Mesenchymal stem cell (in vitro differentiated cells and primary cell): ENCODE measurements at regions not wholly inside any gene's neighbourhood (a gene's known extent, or its start where the extent isn't known, plus 50 kb on each side); places are given as distances from the start of the nearest gene placed in this dataset.
A peak's percentile ranks its signal among the peaks of the same experiment; 100 is the strongest.

Experiments
- DNase-seq: peaks from one replicate; pipeline ENCODE4 v3.0.0-alpha.2; 2013
- H2AFZ ChIP-seq: one replicate; pipeline ENCODE4 v1.6.1; 2013; ENCODE audit warnings: low read depth, mild to moderate bottlenecking, control low read depth, inconsistent platforms, low read length, moderate library complexity
- H2AK5ac ChIP-seq: 2 replicates; pipeline ENCODE4 v1.6.1; 2013; ENCODE audit warnings: low read length, moderate library complexity, mild to moderate bottlenecking, inconsistent platforms; ENCODE audit not compliant: severe bottlenecking
- H2BK120ac ChIP-seq: one replicate; pipeline ENCODE4 v1.6.1; 2013; ENCODE audit warnings: low read depth, mild to moderate bottlenecking, inconsistent platforms, low read length, moderate library complexity
- H2BK12ac ChIP-seq, 2 experiments: one replicate each; pipeline ENCODE4 v1.6.1; 2013; ENCODE audit warnings: inconsistent platforms in 2 of 2, low read length in 2 of 2, mild to moderate bottlenecking in 2 of 2, moderate library complexity in 2 of 2, control low read depth in 1 of 2
- H2BK15ac ChIP-seq: one replicate; pipeline ENCODE4 v1.6.1; 2013; ENCODE audit warnings: mild to moderate bottlenecking, low read depth, inconsistent platforms; ENCODE audit not compliant: poor library complexity, severe bottlenecking
- H2BK5ac ChIP-seq: 2 replicates; pipeline ENCODE4 v1.6.1; 2013; ENCODE audit warnings: low read depth, mild to moderate bottlenecking, low read length, control low read depth, inconsistent platforms; ENCODE audit not compliant: poor library complexity, severe bottlenecking
- H3K14ac ChIP-seq, 2 experiments: one replicate each; pipeline ENCODE4 v1.6.1; 2013; ENCODE audit warnings: inconsistent platforms in 2 of 2, low read length in 2 of 2, control low read depth in 1 of 2, mild to moderate bottlenecking in 1 of 2, moderate library complexity in 1 of 2
- H3K18ac ChIP-seq, 2 experiments: one replicate each; pipeline ENCODE4 v1.6.1; 2013; ENCODE audit warnings: inconsistent platforms in 2 of 2, low read length in 2 of 2, control low read depth in 1 of 2, low read depth in 1 of 2, mild to moderate bottlenecking in 1 of 2
- H3K23ac ChIP-seq, 2 experiments: one replicate each; pipeline ENCODE4 v1.6.1; 2013; ENCODE audit warnings: inconsistent platforms in 2 of 2, low read length in 2 of 2, mild to moderate bottlenecking in 2 of 2, moderate library complexity in 2 of 2, control low read depth in 1 of 2
- H3K27ac ChIP-seq: 2 replicates; pipeline ENCODE4 v1.5.1; 2013; ENCODE audit warnings: mild to moderate bottlenecking, moderate library complexity, low read length, control low read depth, inconsistent platforms; ENCODE audit not compliant: poor library complexity, severe bottlenecking
- H3K27me3 ChIP-seq, 2 experiments: 2 replicates each; pipeline versions ENCODE4 v1.6.1 to v1.7.0; 2013; ENCODE audit warnings: low read length in 2 of 2, mild to moderate bottlenecking in 2 of 2, moderate library complexity in 2 of 2, control low read depth in 1 of 2, inconsistent platforms in 1 of 2; ENCODE audit not compliant: control insufficient read depth in 1 of 2, insufficient read depth in 1 of 2
- H3K36me3 ChIP-seq, 2 experiments: 2 replicates each; pipeline versions ENCODE4 v1.6.1 to v1.7.0; 2013; ENCODE audit warnings: low read length in 2 of 2, control low read depth in 1 of 2, inconsistent platforms in 1 of 2, low read depth in 1 of 2, mild to moderate bottlenecking in 1 of 2; ENCODE audit not compliant: insufficient read depth in 2 of 2, control insufficient read depth in 1 of 2
- H3K4ac ChIP-seq, 2 experiments: one replicate each; pipeline ENCODE4 v1.6.1; 2013; ENCODE audit warnings: inconsistent platforms in 2 of 2, low read length in 2 of 2, mild to moderate bottlenecking in 2 of 2, moderate library complexity in 2 of 2, control low read depth in 1 of 2, low read depth in 1 of 2
- H3K4me1 ChIP-seq: 2 replicates; pipeline ENCODE4 v1.6.1; 2013; ENCODE audit warnings: low read depth, low read length, control low read depth; ENCODE audit not compliant: control insufficient read depth, insufficient read depth
- H3K4me2 ChIP-seq: 2 replicates; pipeline ENCODE4 v1.6.1; 2013; ENCODE audit warnings: low read length, mild to moderate bottlenecking, inconsistent platforms; ENCODE audit not compliant: poor library complexity, severe bottlenecking
- H3K4me3 ChIP-seq, 2 experiments: 2 replicates each; pipeline versions ENCODE4 v1.5.1 to v1.7.0; 2013; ENCODE audit warnings: low read length in 2 of 2, mild to moderate bottlenecking in 2 of 2, control low read depth in 1 of 2, low read depth in 1 of 2; ENCODE audit not compliant: insufficient read depth in 1 of 2
- H3K79me1 ChIP-seq: replicated peaks from 2 replicates; pipeline ENCODE4 v1.6.1; 2013; ENCODE audit warnings: mild to moderate bottlenecking, control low read depth, low read length, inconsistent platforms; ENCODE audit not compliant: poor library complexity, severe bottlenecking
- H3K9ac ChIP-seq: 2 replicates; pipeline ENCODE4 v1.7.0; 2013; ENCODE audit warnings: mild to moderate bottlenecking, low read length, moderate library complexity
- H3K9me3 ChIP-seq: 2 replicates; pipeline ENCODE4 v1.7.0; 2013; ENCODE audit warnings: mild to moderate bottlenecking, low read length; ENCODE audit not compliant: control insufficient read depth
- H4K8ac ChIP-seq: one replicate; pipeline ENCODE4 v1.6.1; 2013; ENCODE audit warnings: inconsistent platforms, mild to moderate bottlenecking, low read length, moderate library complexity
- H4K91ac ChIP-seq: one replicate; pipeline ENCODE4 v1.6.1; 2013; ENCODE audit warnings: mild to moderate bottlenecking, low read length, inconsistent platforms
- WGBS: methylation state at CpG from one replicate; pipeline ENCODE4 v1.1.7; 2013; ENCODE audit warnings: mixed read lengths; 5-methylcytosine and 5-hydroxymethylcytosine counted together

GRCh38 chr15:62972814-62973213 lies 69.7 kb upstream of the TPM1 start:
- H3K27ac ChIP-seq: no peak overlapping the region
- 62% methylated on average over 5 of the region's 5 CpGs for WGBS
- peaks cover 10% of the 10 kb centered on the region for H3K4me1 ChIP-seq

DNA sequence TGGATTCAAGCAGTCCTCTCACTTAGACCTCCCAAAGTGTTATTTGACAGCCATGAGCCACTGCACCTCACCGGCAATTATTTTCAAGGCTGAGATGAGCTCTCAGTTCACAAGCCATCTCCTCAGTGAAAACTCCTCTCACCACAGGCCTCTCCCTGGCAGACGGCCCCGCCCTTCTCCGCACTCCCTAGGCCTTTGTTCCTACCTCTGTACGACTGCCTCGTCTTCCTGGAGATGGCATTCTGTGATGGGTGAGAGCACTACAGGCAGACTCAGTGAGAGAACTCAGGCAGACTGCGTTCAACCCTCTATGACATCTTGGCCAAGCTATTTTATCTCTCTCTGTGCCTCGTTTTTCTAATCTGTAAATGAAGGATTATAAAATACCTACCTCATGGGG lies 67.0 kb upstream of the TPM1 start:
- no peak overlapping the region for H3K4me3 ChIP-seq
- H3K4me2 ChIP-seq: no peak overlapping the region
- peak overlapping the region in 1 of 2 experiments; percentile 12 for H2BK12ac ChIP-seq
- H2BK120ac ChIP-seq: no peak overlapping the region
- no peaks in the 10 kb centered on the region for H3K27me3 ChIP-seq
- H3K18ac ChIP-seq: peak overlapping the region in 1 of 2 experiments; percentile 13
- DNase-seq: no peak
- peaks cover 23% of the 10 kb centered on the region for H3K4me1 ChIP-seq
- no peak overlapping the region for H4K91ac ChIP-seq
- peak overlapping the region; percentile 51 for H3K27ac ChIP-seq
- H3K79me1 ChIP-seq: peaks cover 3% of the 10 kb centered on the region
- H2AFZ ChIP-seq: no peak overlapping the region
- H4K8ac ChIP-seq: no peak overlapping the region
- H3K9ac ChIP-seq: no peak overlapping the region
- H2BK5ac ChIP-seq: no peak overlapping the region
- WGBS: 48% methylated on average over 7 of the region's 8 CpGs
- no peak overlapping the region for H2BK15ac ChIP-seq
- H3K23ac ChIP-seq: no peak overlapping the region
- H2AK5ac ChIP-seq: peak overlapping the region; percentile 94
- H3K4ac ChIP-seq: no peak overlapping the region
- no peaks in the 10 kb centered on the region for H3K36me3 ChIP-seq
- no peak overlapping the region for H3K14ac ChIP-seq
- H3K9me3 ChIP-seq: no peaks in the 10 kb centered on the region

More at GRCh38 chr15:62972814-62973213, 69.7 kb upstream of the TPM1 start:
- no peak overlapping the region for H3K9ac ChIP-seq
- no peak overlapping the region for H2BK15ac ChIP-seq
- no peak overlapping the region for H3K14ac ChIP-seq
- no peak overlapping the region for H2BK5ac ChIP-seq
- H2AFZ ChIP-seq: no peak overlapping the region
- no peak overlapping the region for H2BK120ac ChIP-seq
- no peaks in the 10 kb centered on the region for H3K9me3 ChIP-seq
- H3K4me3 ChIP-seq: no peak overlapping the region
- no peak overlapping the region for H3K4me2 ChIP-seq
- H4K8ac ChIP-seq: no peak overlapping the region
- peak; percentile 29 for DNase-seq
- H2BK12ac ChIP-seq: no peak overlapping the region
- no peak overlapping the region for H3K18ac ChIP-seq
- H3K27me3 ChIP-seq: no peaks in the 10 kb centered on the region
- peaks cover 2% of the 10 kb centered on the region for H3K79me1 ChIP-seq
- H4K91ac ChIP-seq: no peak overlapping the region
- no peaks in the 10 kb centered on the region for H3K36me3 ChIP-seq
- no peak overlapping the region for H3K4ac ChIP-seq
- no peak overlapping the region for H3K23ac ChIP-seq
- no peak overlapping the region for H2AK5ac ChIP-seq

DNA sequence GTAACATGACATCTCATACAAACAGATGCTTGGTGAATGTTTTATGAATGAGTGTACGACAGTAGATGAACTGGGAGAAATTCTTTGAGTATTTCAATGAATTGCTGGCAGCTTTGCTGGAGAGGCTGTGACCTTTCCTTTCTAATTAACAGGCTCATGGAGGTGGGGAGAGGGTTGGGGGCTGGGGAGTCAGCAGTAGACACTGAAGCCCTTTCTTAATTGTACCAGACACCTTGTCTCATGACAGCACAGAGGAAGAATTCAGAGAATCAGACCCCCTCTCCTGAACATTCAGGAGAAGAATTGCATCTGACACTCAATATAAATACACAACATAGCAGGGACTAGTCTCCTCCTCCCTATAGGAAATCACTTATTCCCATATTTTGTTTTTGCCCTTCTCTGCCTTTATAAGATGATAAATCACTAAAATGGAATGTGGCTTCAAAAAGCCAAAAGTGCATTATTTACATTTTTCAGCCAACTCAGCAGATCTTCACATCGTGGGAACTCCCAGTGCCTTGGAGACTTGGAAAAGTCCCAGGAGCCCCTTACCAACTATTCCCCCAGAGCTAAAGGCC lies 66.2 kb upstream of the TPM1 start:
- WGBS: 1% methylated on average over 2 of the region's 2 CpGs

DNA sequence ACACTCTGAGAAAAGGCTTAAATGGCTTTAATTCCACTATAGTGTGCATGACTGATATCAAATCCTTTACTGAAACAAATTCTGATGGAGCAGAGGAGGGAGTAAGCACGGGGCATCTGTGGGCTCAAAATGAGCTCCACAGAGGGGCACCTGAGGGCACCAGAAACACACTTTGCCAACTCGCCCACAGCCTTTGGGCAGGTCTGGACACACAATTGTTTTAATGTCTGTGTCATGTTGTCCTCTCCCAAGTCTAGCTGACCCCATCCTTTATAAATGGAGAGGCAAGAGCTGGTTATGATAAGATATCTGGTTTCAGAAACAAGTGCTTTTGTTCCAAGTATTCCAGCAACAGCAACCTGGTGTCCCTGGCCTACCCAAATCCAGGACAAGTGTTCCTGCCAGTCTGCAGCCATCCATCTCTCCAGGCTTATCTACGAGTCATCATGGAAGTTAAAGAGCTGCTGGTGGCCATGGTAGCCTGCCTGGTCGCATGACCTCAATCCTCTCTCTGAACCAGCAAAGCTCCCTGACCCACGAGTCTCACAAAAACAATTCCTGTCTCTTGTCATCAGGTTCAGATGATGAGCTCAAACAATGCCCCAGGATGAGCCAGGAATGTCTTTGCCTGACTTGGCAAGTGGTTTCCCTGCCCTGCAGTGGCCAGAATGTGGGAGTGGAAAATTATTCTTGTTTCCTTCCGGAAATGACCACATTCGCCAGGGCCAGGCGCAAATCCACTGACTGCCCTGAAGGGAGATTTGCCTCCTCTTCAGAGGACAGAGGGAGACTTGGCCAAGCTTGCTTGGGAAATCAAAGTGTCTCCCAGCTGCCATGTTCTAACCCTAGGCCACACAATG lies 64.4 kb upstream of the TPM1 start:
- Histone ChIP-seq H3K9ac (no peak overlapping the region), H3K27ac (peak overlapping the region; percentile 27), H3K79me1 (peaks cover 3% of the 10 kb centered on the region), H3K9me3 (no peaks in the 10 kb centered on the region), H3K4ac (peak overlapping the region in 1 of 2 experiments; percentile 13), H3K23ac (no peak overlapping the region), H2BK5ac (peak overlapping the region; percentile 82), H3K4me2 (no peak overlapping the region), H2BK12ac (peak overlapping the region in 1 of 2 experiments; percentile 21), H3K4me1 (peaks cover 23% of the 10 kb centered on the region), H2AFZ (no peak overlapping the region), H2BK120ac (no peak overlapping the region), H4K8ac (peak overlapping the region; percentile 17), H3K14ac (no peak overlapping the region), H2BK15ac (peak overlapping the region; percentile 86), H3K36me3 (no peaks in the 10 kb centered on the region), H4K91ac (peak overlapping the region; percentile 35), H3K27me3 (no peaks in the 10 kb centered on the region), H3K4me3 (no peak overlapping the region), H3K18ac (peak overlapping the region; percentile 44 to 61), H2AK5ac (peak overlapping the region; percentile 96)
- DNase-seq: peak; percentile 60
- WGBS: 61% methylated on average over 8 of the region's 8 CpGs

More for the DNA sequence above, 66.2 kb upstream of the TPM1 start:
- H3K79me1 ChIP-seq: peaks cover 3% of the 10 kb centered on the region
- no peak overlapping the region for H3K9ac ChIP-seq
- no peak overlapping the region for H4K91ac ChIP-seq
- no peaks in the 10 kb centered on the region for H3K9me3 ChIP-seq
- H3K27me3 ChIP-seq: no peaks in the 10 kb centered on the region
- H2BK5ac ChIP-seq: peak overlapping the region; percentile 98
- no peak overlapping the region for H3K14ac ChIP-seq
- H3K4me3 ChIP-seq: no peak overlapping the region
- H3K27ac ChIP-seq: peak overlapping the region; percentile 98
- H2BK15ac ChIP-seq: no peak overlapping the region
- peak overlapping the region; percentile 71 for H2BK120ac ChIP-seq
- peak overlapping the region; percentile 92 for H2AK5ac ChIP-seq
- no peak overlapping the region for H3K4ac ChIP-seq
- peaks cover 23% of the 10 kb centered on the region for H3K4me1 ChIP-seq
- no peaks in the 10 kb centered on the region for H3K36me3 ChIP-seq
- peak; percentile 53 for DNase-seq
- no peak overlapping the region for H4K8ac ChIP-seq
- H2BK12ac ChIP-seq: peak overlapping the region in 1 of 2 experiments; percentile 71
- no peak overlapping the region for H2AFZ ChIP-seq
- no peak overlapping the region for H3K23ac ChIP-seq
- peak overlapping the region; percentile 48 to 69 for H3K18ac ChIP-seq
- H3K4me2 ChIP-seq: no peak overlapping the region
